HepG2 (cell line): ENCODE measurements at regions not wholly inside any gene's neighbourhood (a gene's known extent, or its start where the extent isn't known, plus 50 kb on each side); places are given as distances from the start of the nearest gene placed in this dataset.

Experiments used
- AGO2 ChIP-seq: fragments of 200-400 bp; formaldehyde crosslinking; optimal IDR thresholded peaks from 2 replicates; pipeline ENCODE3; 2017; ENCODE audit warnings: mild to moderate bottlenecking, low read depth, low read length, moderate library complexity
- CREB1 ChIP-seq, 2 experiments: fragments of 450-650 bp in 1 of 2; IDR thresholded peaks; 2 replicates each; pipeline ENCODE4 v1.6.1; 2016 to 2017; ENCODE audit warnings: control low read depth in 1 of 2, mild to moderate bottlenecking in 1 of 2, missing compliant biosample characterization in 1 of 2, missing genetic modification characterization in 1 of 2
- FOXO1 ChIP-seq: sonication (generic); formaldehyde crosslinking; IDR thresholded peaks from 2 replicates; pipeline ENCODE4 v1.4.0; 2020; ENCODE audit warnings: missing genetic modification reagents
- HIVEP1 ChIP-seq: sonication (generic); formaldehyde crosslinking; IDR thresholded peaks from 2 replicates; pipeline ENCODE4 v1.4.0; 2020; ENCODE audit warnings: mild to moderate bottlenecking, missing genetic modification reagents
- HOXD1 ChIP-seq: sonication (generic); formaldehyde crosslinking; IDR thresholded peaks from 2 replicates; pipeline ENCODE4 v1.5.0; 2020; ENCODE audit warnings: missing genetic modification reagents
- JUN ChIP-seq: sonication (generic); formaldehyde crosslinking; IDR thresholded peaks from 2 replicates; pipeline ENCODE4 v1.4.0; 2020; ENCODE audit warnings: mild to moderate bottlenecking, missing genetic modification reagents
- MAZ ChIP-seq, 2 experiments: sonication (generic) in 1 of 2; formaldehyde crosslinking in 1 of 2; IDR thresholded peaks; 2 replicates each; pipeline versions ENCODE4 v1.5.0 to v1.6.1; 2012 to 2020; ENCODE audit warnings: low read depth in 2 of 2, mild to moderate bottlenecking in 2 of 2, borderline replicate concordance in 1 of 2, improper control_type of control experiment in 1 of 2, low read length in 1 of 2, missing genetic modification reagents in 1 of 2, moderate library complexity in 1 of 2
- MED8 ChIP-seq: sonication (generic); formaldehyde crosslinking; IDR thresholded peaks from 2 replicates; pipeline ENCODE4 v1.8.1; 2023; ENCODE audit warnings: mild to moderate bottlenecking, missing genetic modification reagents; ENCODE audit not compliant: insufficient replicate concordance
- MLLT10 ChIP-seq: sonication (generic); formaldehyde crosslinking; IDR thresholded peaks from 2 replicates; pipeline ENCODE4 v1.4.0; 2020; ENCODE audit warnings: missing genetic modification reagents
- MTF1 ChIP-seq: sonication (generic); formaldehyde crosslinking; IDR thresholded peaks from 2 replicates; pipeline ENCODE4 v1.5.0; 2020; ENCODE audit warnings: missing genetic modification reagents
- NFAT5 ChIP-seq: sonication (generic); formaldehyde crosslinking; IDR thresholded peaks from 2 replicates; pipeline ENCODE4 v1.4.0; 2020; ENCODE audit warnings: missing genetic modification reagents
- NFYB ChIP-seq: sonication (generic); formaldehyde crosslinking; IDR thresholded peaks from 2 replicates; pipeline ENCODE4 v1.4.0; 2020; ENCODE audit warnings: missing genetic modification reagents
- NR0B2 ChIP-seq: sonication (generic); formaldehyde crosslinking; IDR thresholded peaks from 2 replicates; pipeline ENCODE4 v1.4.0; 2020; ENCODE audit warnings: mild to moderate bottlenecking, missing genetic modification reagents
- REPIN1 ChIP-seq: sonication (generic); formaldehyde crosslinking; IDR thresholded peaks from 2 replicates; pipeline ENCODE4 v1.8.0; 2022; ENCODE audit warnings: missing genetic modification reagents, low read depth, mild to moderate bottlenecking, borderline replicate concordance
- SRF ChIP-seq: IDR thresholded peaks from 2 replicates; pipeline ENCODE4 v1.6.1; 2011; ENCODE audit warnings: mild to moderate bottlenecking, low read depth, low read length, moderate library complexity
- TBX3 ChIP-seq: fragments of 450-650 bp; IDR thresholded peaks from 2 replicates; pipeline ENCODE4 v1.6.1; 2017; ENCODE audit warnings: antibody characterized with exemption, mild to moderate bottlenecking, inconsistent platforms, borderline replicate concordance
- TEAD2 ChIP-seq: sonication (generic); formaldehyde crosslinking; IDR thresholded peaks from 2 replicates; pipeline ENCODE4 v1.9.0; 2021; ENCODE audit warnings: missing genetic modification reagents
- TFE3 ChIP-seq: IDR thresholded peaks from 2 replicates; pipeline ENCODE4 v1.6.1; 2016
- THAP11 ChIP-seq: IDR thresholded peaks from 2 replicates; pipeline ENCODE4 v1.6.1; 2016; ENCODE audit warnings: missing biosample characterization, missing genetic modification reagents
- TRIM22 ChIP-seq: fragments of 450-650 bp; IDR thresholded peaks from 2 replicates; pipeline ENCODE4 v1.6.1; 2017
- ZNF644 ChIP-seq: IDR thresholded peaks from 2 replicates; pipeline ENCODE4 v1.6.1; 2016; ENCODE audit warnings: low read depth
- ZSCAN30 ChIP-seq: sonication (generic); formaldehyde crosslinking; IDR thresholded peaks from 2 replicates; pipeline ENCODE4 v1.5.0; 2020; ENCODE audit warnings: mild to moderate bottlenecking, missing genetic modification reagents

GRCh38 chr14:54102051-54102456 lies 145.4 kb upstream of the BMP4 start (continued):
- TF ChIP-seq TFE3 (peak; percentile 73; the same call in 1 of the 2 replicates), FOXO1 (CRISPR knock-in tag) (peak; percentile 84), REPIN1 (CRISPR knock-in tag) (peak; percentile 26; the same call in 1 of the 2 replicates), NR0B2 (no peak), MAZ (IDR thresholded peaks at IDR 0.05; ENCODE audit: borderline replicate concordance, low read depth, low read length) (no peak), MAZ (CRISPR knock-in tag; IDR thresholded peaks at IDR 0.05; ENCODE audit: low read depth) (no peak), JUN (CRISPR knock-in tag) (no peak), NFYB (no peak), SRF (no peak), TRIM22 (no peak), TBX3 (no peak), NFAT5 (CRISPR knock-in tag) (no peak), ZNF644 (CRISPR knock-in tag) (0 out of 2 replicates have a peak, but pooled peaks have one; percentile 11), MED8 (CRISPR knock-in tag) (peak; percentile 51), ZSCAN30 (CRISPR knock-in tag) (no peak), MLLT10 (no peak), MTF1 (CRISPR knock-in tag) (no peak), HOXD1 (peak; percentile 69; the same call in 1 of the 2 replicates), AGO2 (no peak), HIVEP1 (CRISPR knock-in tag) (no peak), TEAD2 (no peak), CREB1 (IDR thresholded peaks at IDR 0.05) (no peak), CREB1 (CRISPR knock-in tag; IDR thresholded peaks at IDR 0.05) (peak; percentile 56; the same call in 1 of the 2 replicates), THAP11 (CRISPR knock-in tag) (peak; percentile 45; the same call in 1 of the 2 replicates)
